GM19328 (cell line): ENCODE measurements at regions not wholly inside any gene's neighbourhood (a gene's known extent, or its start where the extent isn't known, plus 50 kb on each side); places are given as distances from the start of the nearest gene placed in this dataset.
"Not testable (repeated sequence)": the region's sequence is repeated elsewhere in the genome, so short reads cannot be mapped to it uniquely, and the experiment has no call there.

ENCODE experiments used
- ATAC-seq: cut with Tn5 transposase; IDR thresholded peaks from one replicate; pipeline ENCODE4 v1.9.1; 2021; ENCODE audit warnings: mild to moderate bottlenecking, moderate library complexity; ENCODE audit not compliant: unreplicated experiment

- no peak for ATAC-seq
These were observed 139.0 kb upstream of the FZD8 start for GRCh38 chr10:35780970-35781642.

- no peak for ATAC-seq
These were observed 136.2 kb upstream of the FZD8 start for GRCh38 chr10:35778306-35778705.

DNA sequence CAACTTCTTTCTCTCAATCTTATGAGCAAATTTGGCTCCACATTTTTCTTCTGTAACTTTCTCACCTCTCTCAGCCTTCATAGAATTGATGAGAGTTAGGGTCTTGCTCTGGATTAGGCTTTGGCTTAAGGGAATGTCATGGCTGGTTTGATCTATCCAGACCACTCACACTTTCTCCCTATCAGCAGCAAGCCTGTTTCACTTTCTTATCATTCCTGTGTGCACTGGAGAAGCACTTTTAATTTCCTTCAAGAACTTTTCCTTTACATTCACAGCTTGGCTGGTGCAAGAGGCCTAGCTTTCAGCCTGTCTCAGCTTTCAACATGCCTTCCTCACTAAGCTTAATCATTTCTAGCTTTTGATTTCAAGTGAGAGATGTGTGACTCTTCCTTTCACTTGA, 134.5 kb upstream of the FZD8 start:
- ATAC-seq: not testable (repeated sequence)

- no peak for ATAC-seq
These were observed 132.0 kb upstream of the FZD8 start for GRCh38 chr10:35774109-35774508.

DNA sequence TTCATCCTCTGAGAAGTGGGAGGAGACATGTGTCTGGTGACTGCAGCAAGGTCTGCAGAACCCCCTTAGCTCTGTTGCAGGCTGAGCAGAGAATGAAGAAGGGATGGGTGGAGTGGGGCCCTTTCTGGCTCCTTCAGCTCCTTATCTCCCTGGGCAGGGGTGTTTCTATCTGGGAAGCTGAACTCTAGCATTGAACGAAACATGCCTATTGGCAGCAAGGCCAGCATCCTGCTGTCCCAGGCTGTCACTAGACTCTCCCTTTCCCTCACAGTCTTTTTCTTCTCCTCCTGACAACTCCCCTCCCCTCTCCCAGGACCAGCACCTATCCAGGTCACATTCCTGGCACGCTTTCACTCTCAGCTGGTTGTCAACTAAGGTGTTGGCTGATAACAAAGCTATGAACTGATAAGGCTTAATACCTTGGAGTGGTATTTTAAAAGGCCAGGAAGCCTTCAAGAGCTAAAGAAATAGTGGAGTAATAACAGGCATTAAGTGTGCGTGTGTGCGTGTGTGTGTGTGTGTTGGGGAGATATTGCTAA, 128.8 kb upstream of the FZD8 start:
- no peak for ATAC-seq

DNA sequence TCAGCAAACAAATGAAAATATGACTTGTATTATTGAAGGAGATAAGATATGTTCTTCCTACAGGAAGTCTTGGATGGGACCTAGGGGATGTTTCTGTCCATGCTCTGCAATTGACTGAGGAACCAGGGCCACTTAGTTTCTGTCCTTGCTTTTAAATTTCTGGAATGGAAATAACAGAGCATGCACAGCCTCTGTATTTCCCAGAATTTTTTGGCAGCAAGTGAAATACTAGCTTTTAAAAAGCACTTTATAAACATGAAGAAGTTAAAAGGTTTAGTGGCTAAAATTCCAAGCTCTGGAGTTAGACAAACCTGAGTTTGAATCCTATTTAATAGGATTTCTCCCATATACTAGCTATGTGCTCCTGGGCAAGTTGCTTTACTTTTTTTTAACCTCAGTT, 127.7 kb upstream of the FZD8 start:
- ATAC-seq: no peak

DNA sequence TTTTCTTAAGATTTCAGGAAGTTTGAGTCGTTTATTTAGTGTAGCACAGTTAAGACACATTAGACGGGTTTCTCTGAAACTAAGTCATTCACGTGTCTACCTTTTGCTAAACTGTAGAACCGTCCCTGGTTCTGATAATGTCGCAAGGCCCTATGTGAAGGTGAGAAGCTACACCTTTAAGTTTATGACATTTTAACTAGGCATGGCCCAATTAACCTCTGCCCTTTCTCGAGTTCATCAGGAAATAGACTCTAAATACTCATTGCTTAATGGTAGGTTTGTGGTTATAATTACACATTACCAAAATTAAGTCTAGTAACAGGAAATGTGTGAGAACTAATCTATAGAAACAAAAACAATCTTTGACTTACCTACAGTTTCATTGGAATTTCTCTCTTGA, 126.6 kb upstream of the FZD8 start:
- ATAC-seq: no peak

GRCh38 chr10:35768011-35768410, 125.9 kb upstream of the FZD8 start:
- no peak for ATAC-seq

DNA sequence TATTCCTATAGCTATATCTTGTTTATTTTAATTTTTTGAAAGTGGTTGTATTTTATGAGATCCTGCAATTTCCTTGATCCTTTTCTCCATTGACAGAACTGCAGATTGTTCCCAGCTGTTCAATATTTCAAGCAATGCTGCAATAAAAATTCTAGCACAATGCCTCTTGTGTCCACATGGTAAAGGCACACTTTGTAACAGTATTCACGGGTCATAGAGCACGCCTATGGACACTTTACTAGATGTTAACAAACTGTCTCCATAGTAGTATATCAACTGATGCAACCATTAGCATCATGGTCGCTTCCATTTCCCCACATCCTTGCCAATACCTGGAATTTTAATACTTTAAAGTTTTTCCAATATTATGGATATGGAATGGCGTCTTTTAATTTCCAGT, 123.9 kb upstream of the FZD8 start:
- ATAC-seq: no peak

GRCh38 chr10:35765066-35765527, 123.0 kb upstream of the FZD8 start:
- ATAC-seq: no peak

GRCh38 chr10:35762311-35763030, 120.4 kb upstream of the FZD8 start:
- no peak for ATAC-seq

DNA sequence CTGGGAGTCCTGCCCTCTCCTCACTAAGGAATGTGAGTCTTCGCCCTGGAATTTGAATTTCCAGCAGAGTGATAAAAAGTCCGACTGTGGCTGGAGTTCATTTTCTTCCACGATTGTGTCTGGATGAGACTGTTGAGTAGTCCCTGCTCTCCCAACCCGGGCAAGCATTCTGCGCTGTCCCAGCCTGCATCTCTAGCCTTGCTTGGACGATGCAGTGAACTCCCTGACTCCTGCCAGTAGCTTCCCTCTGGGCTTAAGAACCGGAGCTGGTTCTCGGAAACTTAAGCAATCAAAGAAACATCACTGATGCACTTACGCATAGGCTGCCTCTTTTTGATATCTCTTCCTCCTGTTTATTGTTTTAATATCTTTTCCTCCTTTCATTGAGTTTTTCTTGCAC, 116.0 kb upstream of the FZD8 start:
- ATAC-seq: no peak

GRCh38 chr10:35754519-35754918, 112.4 kb upstream of the FZD8 start:
- no peak for ATAC-seq

- ATAC-seq: no peak
These were observed 110.7 kb upstream of the FZD8 start for GRCh38 chr10:35752469-35753461.

DNA sequence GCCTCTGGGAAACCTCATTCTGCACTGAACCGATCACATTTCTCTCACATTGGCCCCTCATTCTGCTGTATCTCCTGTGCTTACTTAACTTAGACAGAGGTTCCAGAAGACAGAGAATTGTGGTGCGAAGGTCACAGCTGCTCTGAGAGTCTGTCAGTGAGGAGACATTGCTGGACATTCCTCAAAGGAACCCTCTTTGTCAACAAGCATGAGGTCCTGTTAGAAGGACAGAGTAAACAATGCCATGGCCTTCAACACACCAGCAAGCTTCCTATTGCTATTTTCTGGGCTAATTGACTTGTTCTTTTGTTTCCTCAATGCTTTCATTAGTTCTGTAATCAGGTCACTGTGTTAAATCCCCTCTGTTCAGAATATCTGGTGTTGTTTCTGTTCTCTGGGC, 109.3 kb upstream of the FZD8 start:
- ATAC-seq: no peak

DNA sequence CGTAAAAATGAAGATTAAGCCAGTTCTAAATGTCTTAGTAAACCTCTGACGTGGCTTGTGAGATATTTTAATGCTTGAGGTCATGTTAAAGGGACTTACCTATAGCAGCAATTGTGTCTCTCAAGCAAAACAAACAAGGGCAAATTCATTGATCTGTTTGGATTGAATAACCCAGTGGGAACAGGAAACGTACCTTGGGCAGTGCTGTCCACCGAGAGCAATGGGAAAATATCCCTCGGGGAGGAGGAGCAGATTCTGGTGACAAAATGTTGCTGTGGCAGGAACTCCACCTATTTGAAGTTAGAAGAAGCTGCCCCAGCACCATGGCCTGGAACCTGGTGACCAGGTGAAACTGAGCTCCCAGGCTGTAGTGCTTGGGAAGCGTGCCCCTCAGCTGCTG, 107.1 kb upstream of the FZD8 start:
- no peak for ATAC-seq

DNA sequence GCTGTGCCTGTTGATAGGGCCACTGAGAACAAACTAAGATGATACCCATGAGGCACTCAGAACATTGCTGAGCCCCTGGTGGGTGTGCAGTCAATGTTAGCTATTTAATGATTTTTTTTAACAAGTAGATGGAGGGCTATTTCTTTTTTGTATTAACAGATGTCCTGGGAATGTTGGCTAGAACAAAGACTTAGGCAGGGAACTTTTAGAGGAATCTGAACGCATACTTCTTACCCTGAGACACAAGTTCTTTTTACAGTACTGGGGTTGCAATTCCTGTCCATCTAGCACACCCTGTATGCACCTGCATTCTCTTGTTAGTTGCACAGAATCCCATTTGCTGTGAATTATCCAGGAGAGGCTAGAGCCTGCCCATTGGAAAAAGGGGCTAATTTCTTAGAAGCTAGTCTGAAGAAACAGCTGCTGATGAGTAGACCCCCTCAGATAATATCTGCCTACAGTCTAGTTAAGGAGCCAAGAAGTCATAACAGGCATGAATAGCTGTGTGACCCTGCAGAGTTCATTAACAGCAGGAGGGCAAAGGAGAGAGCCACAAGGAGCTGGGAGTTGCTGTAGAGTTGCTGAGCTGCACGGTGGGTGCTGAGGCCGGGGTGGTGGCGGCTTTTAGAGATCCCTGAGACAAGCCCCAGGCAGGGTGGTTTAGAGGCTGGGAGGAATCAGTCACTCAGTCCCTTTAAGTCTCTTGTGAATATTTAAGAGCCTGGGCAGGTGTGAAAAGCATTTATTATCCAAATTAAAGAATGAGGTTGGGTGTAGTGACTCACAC, 103.7 kb upstream of the FZD8 start:
- no peak for ATAC-seq

DNA sequence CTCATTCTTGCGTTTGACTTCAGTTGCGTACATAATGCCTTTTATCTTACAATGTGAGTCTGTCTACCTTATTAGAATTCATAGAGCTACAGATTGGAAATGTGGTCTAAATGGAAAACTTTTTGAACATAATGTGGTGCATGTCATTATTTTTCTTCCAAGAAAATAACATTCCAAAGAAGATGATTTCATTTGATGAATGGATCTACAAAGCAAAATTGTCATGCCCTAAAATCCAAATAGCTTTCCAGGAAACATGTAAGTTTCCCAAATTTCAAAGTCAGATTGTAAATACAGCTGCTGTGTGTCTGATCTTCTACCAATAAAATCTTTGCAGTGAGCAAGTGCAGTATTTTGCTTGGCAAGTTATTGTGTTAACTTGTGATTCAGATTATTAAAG, 101.8 kb upstream of the FZD8 start:
- ATAC-seq: no peak

GRCh38 chr10:35743351-35743750, 101.3 kb upstream of the FZD8 start:
- no peak for ATAC-seq

DNA sequence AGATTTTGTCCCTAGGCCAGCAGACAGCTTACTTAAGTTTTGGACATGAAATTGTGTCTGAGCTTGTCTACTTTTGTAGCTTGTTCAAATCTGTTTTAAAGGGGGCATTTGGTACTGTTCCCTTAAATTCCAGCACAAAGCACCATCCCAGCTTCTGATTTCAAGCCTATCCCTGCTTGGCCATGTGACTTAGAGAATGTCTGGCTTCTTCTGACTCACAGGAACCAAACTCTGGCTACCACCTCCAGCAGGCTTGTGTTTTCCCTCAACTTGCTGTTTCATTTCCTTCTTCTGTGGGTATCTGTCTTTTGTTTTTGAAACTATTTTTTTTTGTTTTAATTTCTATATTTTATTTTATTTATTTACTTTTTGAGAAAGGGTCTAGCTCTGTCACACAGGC, 97.9 kb upstream of the FZD8 start:
- no peak for ATAC-seq
